Coronary artery (tissue), 2 donors: ENCODE measurements at regions not wholly inside any gene's neighbourhood (a gene's known extent, or its start where the extent isn't known, plus 50 kb on each side); places are given as distances from the start of the nearest gene placed in this dataset.

Source experiments
- DNase-seq: peaks from one replicate; pipeline ENCODE4 v3.0.0-alpha.2; 2017; ENCODE audit warnings: low spot score
- H3K27ac ChIP-seq, 2 donors: fragments of 200-600 bp; sonication (generic); one replicate each; pipeline ENCODE4 v1.5.1; 2016 to 2019
- H3K4me3 ChIP-seq: fragments of 200-600 bp; sonication (generic); 2 replicates; pipeline ENCODE4 v1.5.1; 2016; ENCODE audit warnings: mild to moderate bottlenecking, moderate library complexity
- TF ChIP-seq, protein P1 (sequence below): fragments of 200-600 bp; sonication (generic); IDR thresholded peaks from one replicate; pipeline ENCODE4 v1.5.1; 2019; ENCODE audit warnings: antibody characterized with exemption

- TF ChIP-seq, protein P1, sequence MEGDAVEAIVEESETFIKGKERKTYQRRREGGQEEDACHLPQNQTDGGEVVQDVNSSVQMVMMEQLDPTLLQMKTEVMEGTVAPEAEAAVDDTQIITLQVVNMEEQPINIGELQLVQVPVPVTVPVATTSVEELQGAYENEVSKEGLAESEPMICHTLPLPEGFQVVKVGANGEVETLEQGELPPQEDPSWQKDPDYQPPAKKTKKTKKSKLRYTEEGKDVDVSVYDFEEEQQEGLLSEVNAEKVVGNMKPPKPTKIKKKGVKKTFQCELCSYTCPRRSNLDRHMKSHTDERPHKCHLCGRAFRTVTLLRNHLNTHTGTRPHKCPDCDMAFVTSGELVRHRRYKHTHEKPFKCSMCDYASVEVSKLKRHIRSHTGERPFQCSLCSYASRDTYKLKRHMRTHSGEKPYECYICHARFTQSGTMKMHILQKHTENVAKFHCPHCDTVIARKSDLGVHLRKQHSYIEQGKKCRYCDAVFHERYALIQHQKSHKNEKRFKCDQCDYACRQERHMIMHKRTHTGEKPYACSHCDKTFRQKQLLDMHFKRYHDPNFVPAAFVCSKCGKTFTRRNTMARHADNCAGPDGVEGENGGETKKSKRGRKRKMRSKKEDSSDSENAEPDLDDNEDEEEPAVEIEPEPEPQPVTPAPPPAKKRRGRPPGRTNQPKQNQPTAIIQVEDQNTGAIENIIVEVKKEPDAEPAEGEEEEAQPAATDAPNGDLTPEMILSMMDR: no peak
- H3K4me3 ChIP-seq: peak overlapping the region; percentile 66
- peak; percentile 97 for DNase-seq
- peak overlapping the region; percentile 91 to 97 for H3K27ac ChIP-seq
Observed at GRCh38 chr17:77319211-77320043, 178.7 kb downstream of the SEC14L1 start.

GRCh38 chr17:77320044-77320440 is 179.3 kb downstream of the SEC14L1 start:
- TF ChIP-seq, protein P1: no peak

GRCh38 chr17:77320485-77321256 is 179.9 kb downstream of the SEC14L1 start:
- peak; percentile 84 for DNase-seq
- H3K27ac ChIP-seq: peak overlapping the region; percentile 91 to 97
- peak overlapping the region; percentile 66 for H3K4me3 ChIP-seq
- TF ChIP-seq, protein P1: no peak

More at GRCh38 chr17:77320044-77320440, 179.3 kb downstream of the SEC14L1 start:
- DNase-seq: no peak
- Histone ChIP-seq H3K4me3 (peak overlapping the region; percentile 66), H3K27ac (peak overlapping the region; percentile 91 to 97)

- Histone ChIP-seq H3K27ac (peak overlapping the region; percentile 96 to 97), H3K4me3 (peak overlapping the region; percentile 66)
- DNase-seq: peak; percentile 76
- TF ChIP-seq, protein P1: no peak
Observed at GRCh38 chr17:77321649-77322513, 181.1 kb downstream of the SEC14L1 start.

GRCh38 chr17:77322514-77323412 is 182.0 kb downstream of the SEC14L1 start:
- TF ChIP-seq, protein P1: no peak
- Histone ChIP-seq H3K27ac (peak overlapping the region; percentile 96 to 97), H3K4me3 (peak overlapping the region; percentile 66)
- DNase-seq: peak; percentile 99
